ENCODE measurements at regions not wholly inside any gene's neighbourhood (a gene's known extent, or its start where the extent isn't known, plus 50 kb on each side); places are given as distances from the start of the nearest gene placed in this dataset.
"Not testable (repeated sequence)": the region's sequence is repeated elsewhere in the genome, so short reads cannot be mapped to it uniquely, and the experiment has no call there.

DNA sequence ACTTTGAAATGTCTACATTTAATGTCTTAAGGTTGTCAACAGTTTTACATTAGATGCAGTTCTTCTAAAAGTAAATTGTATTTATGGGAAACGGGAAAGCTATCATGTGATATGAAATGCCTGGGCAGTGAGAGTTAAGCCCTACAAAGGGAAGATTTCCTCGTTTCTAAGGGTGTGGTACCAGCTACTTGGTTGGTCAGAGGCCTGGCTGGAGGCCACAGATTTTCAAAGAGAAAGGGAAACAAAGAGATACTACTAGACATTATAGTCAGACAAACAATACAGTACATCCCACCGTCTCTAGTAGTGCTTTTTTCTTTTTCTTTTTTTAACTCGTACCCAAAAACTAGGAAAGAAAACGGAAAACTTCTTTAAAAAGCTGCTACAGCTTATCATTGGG lies 467.8 kb downstream of the PCDH7 start:
- DNase-seq (ENCODE audit: low read depth in 2 of 2): no peak

GRCh38 chr4:31189938-31190337 lies 469.8 kb downstream of the PCDH7 start:
- DNase-seq (ENCODE audit: low read depth in 2 of 2): no peak

GRCh38 chr4:31190671-31191070 lies 470.5 kb downstream of the PCDH7 start:
- DNase-seq (ENCODE audit: low read depth in 2 of 2): no peak

DNA sequence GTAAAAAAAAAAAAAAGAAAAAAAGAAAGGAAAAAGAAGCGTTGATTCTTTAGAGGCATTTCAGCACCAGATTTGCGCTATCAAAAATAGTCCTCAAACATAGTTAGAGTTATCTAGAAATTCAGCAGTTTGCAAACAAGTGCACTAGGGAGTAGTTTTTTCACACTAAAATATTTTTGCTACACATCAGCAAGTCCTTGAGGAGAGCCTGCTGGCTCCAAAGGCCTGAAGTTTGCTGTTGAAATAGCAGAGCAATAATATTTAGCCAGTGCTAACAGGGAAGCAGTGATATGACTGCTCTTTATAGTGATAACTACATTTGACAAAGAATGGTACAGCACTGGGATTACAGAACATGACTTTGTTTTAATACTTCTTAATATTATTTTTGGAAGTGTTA lies 472.2 kb downstream of the PCDH7 start:
- no peak for DNase-seq (ENCODE audit: low read depth in 2 of 2)

GRCh38 chr4:31193521-31193920 lies 473.4 kb downstream of the PCDH7 start:
- no peak for DNase-seq (ENCODE audit: low read depth in 2 of 2)

- no peak for DNase-seq (ENCODE audit: low read depth in 2 of 2)
Observed at GRCh38 chr4:31194823-31195222, 474.7 kb downstream of the PCDH7 start.

- DNase-seq (ENCODE audit: low read depth in 2 of 2): no peak
Observed at GRCh38 chr4:31199644-31200043, 479.5 kb downstream of the PCDH7 start.

- DNase-seq (ENCODE audit: low read depth in 2 of 2): not testable (repeated sequence)
Observed at GRCh38 chr4:31202054-31202453, 481.9 kb downstream of the PCDH7 start.

- DNase-seq (ENCODE audit: low read depth in 2 of 2): no peak
Observed at GRCh38 chr4:31204874-31205273, 484.7 kb downstream of the PCDH7 start.

DNA sequence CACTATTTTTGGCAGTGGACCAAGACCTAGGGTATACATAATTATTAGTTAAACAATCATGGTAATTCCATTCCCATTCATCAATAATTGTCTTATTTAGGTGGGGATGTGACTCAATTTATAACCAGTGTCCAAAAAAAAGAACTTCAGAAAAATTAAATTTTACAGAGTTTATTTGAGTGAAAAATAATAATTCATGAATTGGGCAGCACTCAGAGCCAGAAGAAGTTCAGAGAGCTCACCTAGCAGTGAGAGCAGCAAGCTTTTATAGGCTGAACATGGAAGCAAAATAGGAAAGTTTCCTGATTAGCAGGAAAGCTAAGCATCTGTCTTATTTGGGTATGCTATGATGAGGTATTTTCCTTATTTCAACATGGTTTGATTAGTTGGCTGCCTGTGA lies 500.8 kb downstream of the PCDH7 start:
- no peak for DNase-seq (ENCODE audit: low read depth in 2 of 2)

GRCh38 chr4:31228068-31228467 lies 507.9 kb downstream of the PCDH7 start:
- DNase-seq (ENCODE audit: low read depth in 2 of 2): no peak

DNA sequence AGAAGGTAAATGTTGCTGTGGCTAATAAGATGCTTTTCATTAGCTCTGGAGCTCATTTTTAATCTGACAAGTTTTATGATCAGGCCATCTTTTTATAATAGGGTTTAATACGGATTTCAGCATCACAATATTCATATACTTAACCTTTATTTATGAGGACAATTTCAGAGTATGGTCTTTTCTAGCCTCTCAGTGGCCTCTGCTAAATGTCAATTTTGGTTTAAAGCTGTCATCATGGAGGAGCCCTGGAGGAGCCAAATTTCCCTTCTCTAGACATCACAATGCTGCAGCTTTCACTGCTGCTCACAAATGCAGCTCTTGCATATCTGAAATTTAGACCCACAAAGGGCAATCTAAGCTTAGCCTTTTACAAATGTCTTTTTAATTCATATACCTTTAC lies 510.4 kb downstream of the PCDH7 start:
- DNase-seq (ENCODE audit: low read depth in 2 of 2): no peak

GRCh38 chr4:31234494-31234893 lies 514.3 kb downstream of the PCDH7 start:
- DNase-seq (ENCODE audit: low read depth in 2 of 2): no peak

DNA sequence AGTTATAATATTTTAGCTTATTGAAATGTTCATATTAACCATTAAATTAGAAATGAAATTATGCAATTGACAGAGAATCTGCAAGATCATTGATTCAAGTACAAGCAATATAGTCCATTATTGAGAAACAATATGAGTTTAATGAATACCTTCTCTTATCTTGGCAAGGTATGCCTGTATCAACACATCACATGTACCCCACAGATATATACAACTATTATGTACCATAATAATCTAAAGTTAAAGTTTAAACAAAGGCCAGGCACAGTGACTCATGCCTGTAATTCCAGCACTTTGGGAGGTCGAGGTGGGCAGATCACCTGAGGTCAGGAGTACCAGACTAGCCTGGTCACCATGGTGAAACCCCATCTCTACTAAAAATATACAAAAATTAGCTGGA lies 514.7 kb downstream of the PCDH7 start:
- DNase-seq (ENCODE audit: low read depth in 2 of 2): no peak

GRCh38 chr4:31236020-31236638 lies 516.0 kb downstream of the PCDH7 start:
- DNase-seq (ENCODE audit: low read depth in 2 of 2): no peak

DNA sequence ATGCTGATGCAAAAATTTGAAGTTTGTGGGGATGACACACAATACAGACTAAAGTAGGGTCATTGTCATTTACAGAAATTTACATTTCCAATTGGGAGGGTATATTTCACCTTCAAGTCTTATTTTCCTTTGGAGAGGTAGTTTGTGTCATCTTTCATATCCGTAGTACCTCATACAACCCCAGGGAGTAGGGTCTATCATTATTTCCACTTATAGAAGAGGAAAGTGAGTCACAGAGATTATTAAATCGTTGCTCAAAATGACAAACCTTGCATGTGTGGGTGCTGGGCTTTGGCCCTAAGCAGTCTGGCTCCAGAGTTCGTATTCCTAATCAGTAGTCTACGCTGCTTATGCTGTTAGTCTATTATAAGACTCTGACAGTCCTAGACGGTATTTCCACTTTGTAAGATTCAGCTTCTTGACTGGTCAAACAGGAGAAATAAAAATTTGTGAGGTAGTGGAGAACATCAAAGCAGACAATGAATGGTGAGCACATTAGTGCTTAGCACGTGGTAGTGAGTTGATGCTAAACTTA lies 516.5 kb downstream of the PCDH7 start:
- DNase-seq (ENCODE audit: low read depth in 2 of 2): no peak

GRCh38 chr4:31237233-31237632 lies 517.1 kb downstream of the PCDH7 start:
- no peak for DNase-seq (ENCODE audit: low read depth in 2 of 2)

GRCh38 chr4:31239886-31240285 lies 519.7 kb downstream of the PCDH7 start:
- DNase-seq (ENCODE audit: low read depth in 2 of 2): no peak

DNA sequence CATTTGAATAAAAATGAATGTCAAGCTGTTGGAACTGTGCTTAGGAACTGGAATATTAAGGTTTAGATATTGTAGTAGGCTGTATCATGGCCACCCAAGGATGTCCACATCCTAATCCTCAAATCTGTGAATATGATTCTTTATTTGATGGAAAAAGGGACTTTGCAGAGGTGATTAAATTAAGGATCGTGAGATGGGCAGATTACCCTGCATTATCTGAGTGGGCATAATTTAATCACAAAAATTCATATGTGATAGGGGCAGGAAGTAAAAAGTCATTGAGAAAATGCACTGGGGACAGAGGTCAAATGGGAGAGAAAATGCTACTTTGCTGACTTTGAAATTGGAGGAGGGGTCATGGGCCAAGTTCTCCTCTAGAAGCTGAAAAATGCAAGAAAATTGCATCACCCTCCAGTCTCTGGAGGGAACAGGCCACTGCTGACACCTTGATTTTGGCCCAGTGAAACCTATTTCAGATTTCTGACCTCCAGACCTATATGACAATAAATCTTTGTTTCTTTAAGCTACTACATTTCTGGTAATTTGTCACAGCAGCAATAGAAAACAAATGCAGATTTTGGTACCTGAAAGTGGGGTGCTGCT lies 521.4 kb downstream of the PCDH7 start:
- no peak for DNase-seq (ENCODE audit: low read depth in 2 of 2)

- DNase-seq (ENCODE audit: low read depth in 2 of 2): no peak
Observed at GRCh38 chr4:31246856-31247255, 526.7 kb downstream of the PCDH7 start.

GRCh38 chr4:31259119-31259518 lies 539.0 kb downstream of the PCDH7 start:
- no peak for DNase-seq (ENCODE audit: low read depth in 2 of 2)

GRCh38 chr4:31261632-31262031 lies 541.5 kb downstream of the PCDH7 start:
- DNase-seq (ENCODE audit: low read depth in 2 of 2): no peak

DNA sequence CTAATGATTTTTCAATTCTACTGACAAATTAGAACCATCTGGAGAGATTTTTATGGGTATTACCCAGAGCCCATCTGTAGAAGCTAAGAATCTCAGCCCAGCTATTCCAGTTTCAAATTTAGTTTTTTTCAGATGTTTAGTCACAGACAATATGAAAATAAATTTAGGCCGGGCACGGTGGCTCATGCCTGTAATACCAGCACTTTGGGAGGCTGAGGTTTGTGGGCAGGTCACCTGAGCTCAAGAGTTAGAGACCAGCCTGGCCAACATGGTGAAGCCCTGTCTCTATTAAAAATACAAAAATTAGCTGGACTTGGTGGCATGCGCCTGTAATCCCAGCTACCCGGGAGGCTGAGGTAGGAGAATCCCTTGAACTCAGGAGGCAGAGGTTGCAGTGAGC lies 545.9 kb downstream of the PCDH7 start:
- not testable (repeated sequence) for DNase-seq (ENCODE audit: low read depth in 2 of 2)

Data from fibroblast of skin of left biceps (primary cell).